ENCODE measurements at regions not wholly inside any gene's neighbourhood (a gene's known extent, or its start where the extent isn't known, plus 50 kb on each side); places are given as distances from the start of the nearest gene placed in this dataset.

GRCh38 chr10:4720463-4720862 is 105.5 kb upstream of the AKR1E2 start:
- no peaks in the 10 kb centered on the region for H3K27me3 ChIP-seq (ENCODE audit: low read length)
- no peaks in the 10 kb centered on the region for H3K36me3 ChIP-seq (ENCODE audit: low read length)
- TF ChIP-seq CTCF (IDR thresholded peaks at IDR 0.05; ENCODE audit: insufficient read depth, low read length, poor library complexity, severe bottlenecking) (no peak), EZH2phosphoT487 (conservative IDR thresholded peaks at IDR 0.05; ENCODE audit: low read length) (no peak)
- no peaks in the 10 kb centered on the region for H3K9me2 ChIP-seq (replicated peaks; ENCODE audit: insufficient read depth, low read length)
- H2AFZ ChIP-seq (ENCODE audit: low read depth, low read length, severe bottlenecking) = no peak overlapping the region
- no peaks in the 10 kb centered on the region for H3K79me2 ChIP-seq (ENCODE audit: insufficient read depth, low read length)
- no peaks in the 10 kb centered on the region; the same call in 1 of the 2 replicates for H4K20me1 ChIP-seq (ENCODE audit: low read depth, low read length)
- no peak overlapping the region for H3K4me3 ChIP-seq (ENCODE audit: insufficient read depth, low read length, poor library complexity, severe bottlenecking)
- no peak overlapping the region for H3K4me2 ChIP-seq (ENCODE audit: low read depth, low read length, poor library complexity, severe bottlenecking)
- H3K9me3 ChIP-seq (ENCODE audit: insufficient read depth, low read length) = no peaks in the 10 kb centered on the region
- H3K9ac ChIP-seq (ENCODE audit: low read length) = no peak overlapping the region
- H3K27ac ChIP-seq (ENCODE audit: low read depth, low read length) = no peak overlapping the region
- no peaks in the 10 kb centered on the region; the same call in 1 of the 2 replicates for H3F3A ChIP-seq (ENCODE audit: insufficient read depth)

GRCh38 chr10:4719671-4720070 is 106.3 kb upstream of the AKR1E2 start:
- TF ChIP-seq EZH2phosphoT487 (conservative IDR thresholded peaks at IDR 0.05; ENCODE audit: low read length) = no peak
- no peak for TF ChIP-seq CTCF (IDR thresholded peaks at IDR 0.05; ENCODE audit: insufficient read depth, low read length, poor library complexity, severe bottlenecking)
- Histone ChIP-seq H3F3A (ENCODE audit: insufficient read depth) (no peaks in the 10 kb centered on the region), H3K9me3 (ENCODE audit: insufficient read depth, low read length) (no peaks in the 10 kb centered on the region), H3K79me2 (ENCODE audit: insufficient read depth, low read length) (no peaks in the 10 kb centered on the region), H3K36me3 (ENCODE audit: low read length) (no peaks in the 10 kb centered on the region), H4K20me1 (ENCODE audit: low read depth, low read length) (no peaks in the 10 kb centered on the region), H3K27ac (ENCODE audit: low read depth, low read length) (no peak overlapping the region), H3K4me2 (ENCODE audit: low read depth, low read length, poor library complexity, severe bottlenecking) (no peak overlapping the region), H3K9ac (ENCODE audit: low read length) (no peak overlapping the region), H2AFZ (ENCODE audit: low read depth, low read length, severe bottlenecking) (no peak overlapping the region), H3K27me3 (ENCODE audit: low read length) (no peaks in the 10 kb centered on the region), H3K9me2 (replicated peaks; ENCODE audit: insufficient read depth, low read length) (no peaks in the 10 kb centered on the region), H3K4me3 (ENCODE audit: insufficient read depth, low read length, poor library complexity, severe bottlenecking) (no peak overlapping the region)

GRCh38 chr10:4719036-4719435 is 107.0 kb upstream of the AKR1E2 start:
- no peaks in the 10 kb centered on the region for H3K9me3 ChIP-seq (ENCODE audit: insufficient read depth, low read length)
- no peak overlapping the region for H3K4me3 ChIP-seq (ENCODE audit: insufficient read depth, low read length, poor library complexity, severe bottlenecking)
- TF ChIP-seq EZH2phosphoT487 (conservative IDR thresholded peaks at IDR 0.05; ENCODE audit: low read length) = no peak
- no peak for TF ChIP-seq CTCF (IDR thresholded peaks at IDR 0.05; ENCODE audit: insufficient read depth, low read length, poor library complexity, severe bottlenecking)
- no peaks in the 10 kb centered on the region for H4K20me1 ChIP-seq (ENCODE audit: low read depth, low read length)
- no peaks in the 10 kb centered on the region for H3K9me2 ChIP-seq (replicated peaks; ENCODE audit: insufficient read depth, low read length)
- no peaks in the 10 kb centered on the region for H3F3A ChIP-seq (ENCODE audit: insufficient read depth)
- no peak overlapping the region for H3K27ac ChIP-seq (ENCODE audit: low read depth, low read length)
- no peak overlapping the region for H2AFZ ChIP-seq (ENCODE audit: low read depth, low read length, severe bottlenecking)
- no peak overlapping the region for H3K4me2 ChIP-seq (ENCODE audit: low read depth, low read length, poor library complexity, severe bottlenecking)
- H3K36me3 ChIP-seq (ENCODE audit: low read length) = no peaks in the 10 kb centered on the region
- H3K9ac ChIP-seq (ENCODE audit: low read length) = no peak overlapping the region
- H3K27me3 ChIP-seq (ENCODE audit: low read length) = no peaks in the 10 kb centered on the region
- H3K79me2 ChIP-seq (ENCODE audit: insufficient read depth, low read length) = no peaks in the 10 kb centered on the region
